ENCODE measurements at regions not wholly inside any gene's neighbourhood (a gene's known extent, or its start where the extent isn't known, plus 50 kb on each side); places are given as distances from the start of the nearest gene placed in this dataset.

GRCh38 chr10:106242301-106242700, 922.2 kb downstream of the SORCS1 start:
- 64 to 70% methylated on average over 7 of the region's 7 CpGs for WGBS, 2 donors
- Histone ChIP-seq H3K9ac (ENCODE audit: insufficient read depth in 1 of 2, low read length in 2 of 2) (no peak overlapping the region), H3K4me3 (no peak overlapping the region), H3K27ac (ENCODE audit: low read depth in 1 of 2, low read length in 1 of 2) (no peak overlapping the region), H3K4me1 (ENCODE audit: control insufficient read depth in 5 of 5, insufficient read depth in 5 of 5, low read length in 5 of 5) (no peaks in the 10 kb centered on the region), H3K27me3 (ENCODE audit: control insufficient read depth in 3 of 3, insufficient read depth in 3 of 3, low read length in 2 of 3) (no peaks in the 10 kb centered on the region), H3K36me3 (ENCODE audit: control insufficient read depth in 4 of 4, insufficient read depth in 4 of 4, low read length in 4 of 4) (no peaks in the 10 kb centered on the region), H3K9me3 (ENCODE audit: control insufficient read depth in 4 of 4, insufficient read depth in 3 of 4, low read length in 3 of 4) (no peaks in the 10 kb centered on the region)
- DNase-seq (no peak), ATAC-seq (ENCODE audit: insufficient read depth, low FRiP score) (no peak)
- TF ChIP-seq CTCF (IDR thresholded peaks at IDR 0.05; ENCODE audit: control extremely low read depth, extremely low read depth), result no peak

DNA sequence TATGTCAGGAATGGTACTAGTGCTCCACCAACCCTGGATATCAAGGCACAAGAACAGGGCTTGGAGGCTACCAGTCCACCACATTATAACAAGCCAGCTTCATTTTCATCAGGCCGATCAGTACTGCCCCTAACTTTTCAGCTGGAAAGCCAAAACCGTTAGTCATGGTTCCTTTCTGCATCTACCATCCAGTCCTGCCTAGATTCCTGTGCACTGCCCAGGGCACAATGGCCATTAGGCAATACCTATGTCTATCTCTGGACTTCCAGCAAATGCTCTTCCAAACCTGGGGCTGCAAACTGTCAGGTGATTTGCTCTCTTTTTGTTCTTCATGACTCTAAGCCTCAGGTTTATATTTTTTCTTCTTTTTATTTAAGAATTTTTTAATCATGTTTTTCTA, 937.7 kb downstream of the SORCS1 start:
- TF ChIP-seq CTCF (IDR thresholded peaks at IDR 0.05; ENCODE audit: control extremely low read depth, extremely low read depth), result no peak
- DNase-seq (no peak), ATAC-seq (ENCODE audit: insufficient read depth, low FRiP score) (no peak)
- Histone ChIP-seq H3K9me3 (ENCODE audit: control insufficient read depth in 4 of 4, insufficient read depth in 3 of 4, low read length in 3 of 4) (no peaks in the 10 kb centered on the region), H3K9ac (ENCODE audit: insufficient read depth in 1 of 2, low read length in 2 of 2) (no peak overlapping the region), H3K4me3 (no peak overlapping the region), H3K27me3 (ENCODE audit: control insufficient read depth in 3 of 3, insufficient read depth in 3 of 3, low read length in 2 of 3) (no peaks in the 10 kb centered on the region), H3K4me1 (ENCODE audit: control insufficient read depth in 5 of 5, insufficient read depth in 5 of 5, low read length in 5 of 5) (no peaks in the 10 kb centered on the region), H3K27ac (ENCODE audit: low read depth in 1 of 2, low read length in 1 of 2) (no peak overlapping the region), H3K36me3 (ENCODE audit: control insufficient read depth in 4 of 4, insufficient read depth in 4 of 4, low read length in 4 of 4) (no peaks in the 10 kb centered on the region)
- 62 to 66% methylated on average over 2 of the region's 2 CpGs for WGBS, 2 donors

DNA sequence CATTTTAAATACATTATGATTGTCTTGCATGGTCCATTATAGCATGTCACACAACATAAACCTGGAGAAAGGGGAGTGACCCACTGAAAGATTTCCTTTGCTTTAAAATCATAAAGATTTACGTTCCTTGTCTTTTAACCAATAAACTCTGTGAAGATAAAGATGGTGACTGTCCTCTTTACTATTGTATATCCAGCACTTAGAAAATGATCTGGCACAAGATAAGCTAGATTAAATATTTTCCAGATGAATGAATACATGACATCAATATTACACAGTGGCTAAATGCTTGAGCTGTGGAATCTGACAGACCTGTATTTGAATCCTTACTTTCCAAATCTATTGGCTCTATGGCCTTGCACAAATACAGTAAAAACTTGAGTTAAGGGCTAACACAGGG, 938.4 kb downstream of the SORCS1 start:
- DNase-seq (no peak), ATAC-seq (ENCODE audit: insufficient read depth, low FRiP score) (no peak)
- Histone ChIP-seq H3K27ac (ENCODE audit: low read depth in 1 of 2, low read length in 1 of 2) (no peak overlapping the region), H3K27me3 (ENCODE audit: control insufficient read depth in 3 of 3, insufficient read depth in 3 of 3, low read length in 2 of 3) (no peaks in the 10 kb centered on the region), H3K4me1 (ENCODE audit: control insufficient read depth in 5 of 5, insufficient read depth in 5 of 5, low read length in 5 of 5) (no peaks in the 10 kb centered on the region), H3K36me3 (ENCODE audit: control insufficient read depth in 4 of 4, insufficient read depth in 4 of 4, low read length in 4 of 4) (no peaks in the 10 kb centered on the region), H3K9ac (ENCODE audit: insufficient read depth in 1 of 2, low read length in 2 of 2) (no peak overlapping the region), H3K4me3 (no peak overlapping the region), H3K9me3 (ENCODE audit: control insufficient read depth in 4 of 4, insufficient read depth in 3 of 4, low read length in 3 of 4) (no peaks in the 10 kb centered on the region)
- 62 to 70% methylated on average over 1 of the region's 1 CpG for WGBS, 2 donors
- no peak for TF ChIP-seq CTCF (IDR thresholded peaks at IDR 0.05; ENCODE audit: control extremely low read depth, extremely low read depth)

DNA sequence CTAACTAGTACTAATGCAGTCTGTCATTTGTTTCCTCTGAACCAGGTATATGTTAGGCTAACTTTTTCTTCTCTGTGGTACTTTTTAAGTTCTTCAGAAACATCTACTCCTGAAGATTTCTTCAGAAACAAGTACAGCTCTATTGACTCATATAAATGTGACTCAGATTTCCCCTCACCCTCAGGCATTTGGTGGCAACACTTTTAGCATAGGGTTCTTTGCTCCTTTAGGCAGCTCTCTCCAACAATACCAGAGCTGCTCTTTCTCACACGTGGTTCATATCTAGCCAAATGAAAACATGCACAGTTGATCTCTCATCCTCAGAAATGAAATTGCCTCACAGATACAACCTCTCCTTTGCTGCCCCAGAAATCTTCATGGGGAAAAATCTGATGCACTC, 939.8 kb downstream of the SORCS1 start:
- H3K27me3 ChIP-seq (ENCODE audit: control insufficient read depth in 3 of 3, insufficient read depth in 3 of 3, low read length in 2 of 3), result no peaks in the 10 kb centered on the region
- H3K9ac ChIP-seq (ENCODE audit: insufficient read depth in 1 of 2, low read length in 2 of 2), result no peak overlapping the region
- H3K4me1 ChIP-seq (ENCODE audit: control insufficient read depth in 5 of 5, insufficient read depth in 5 of 5, low read length in 5 of 5), result no peaks in the 10 kb centered on the region
- H3K36me3 ChIP-seq (ENCODE audit: control insufficient read depth in 4 of 4, insufficient read depth in 4 of 4, low read length in 4 of 4), result no peaks in the 10 kb centered on the region
- H3K4me3 ChIP-seq, result no peak overlapping the region
- H3K9me3 ChIP-seq (ENCODE audit: control insufficient read depth in 4 of 4, insufficient read depth in 3 of 4, low read length in 3 of 4), result no peaks in the 10 kb centered on the region
- 43 to 54% methylated on average over 1 of the region's 1 CpG for WGBS, 2 donors
- ATAC-seq (ENCODE audit: insufficient read depth, low FRiP score), result no peak
- no peak for DNase-seq
- no peak overlapping the region for H3K27ac ChIP-seq (ENCODE audit: low read depth in 1 of 2, low read length in 1 of 2)
- no peak for TF ChIP-seq CTCF (IDR thresholded peaks at IDR 0.05; ENCODE audit: control extremely low read depth, extremely low read depth)

All from lung (tissue), 11 donors.